A673 (cell line): ENCODE measurements at regions not wholly inside any gene's neighbourhood (a gene's known extent, or its start where the extent isn't known, plus 50 kb on each side); places are given as distances from the start of the nearest gene placed in this dataset.

Experiments used
- BruUV-seq: library from RNA; stranded (reverse); fragments of 400-500 nt; replicated peaks from 2 replicates; lab custom pipeline; 2021; lab: Mats Ljungman, UMichigan
- CTCF ChIA-PET: fragments of 300-600 bp; sonication (Branson Sonifier 250); formaldehyde crosslinking; loops from one replicate; lab custom pipeline; 2022; ENCODE audit warnings: antibody characterized with exemption; lab: Charles Lee
- POLR2A ChIA-PET: fragments of 300-600 bp; sonication (Branson Sonifier 250); formaldehyde crosslinking; loops from one replicate; lab custom pipeline; 2022; ENCODE audit warnings: antibody characterized with exemption; ENCODE audit not compliant: low non-redundant PET; lab: Charles Lee
- DNase-seq: peaks from one replicate; pipeline ENCODE4 v3.0.0-alpha.2; 2015; ENCODE audit warnings: low spot score
- H3K27ac ChIP-seq: fragments of 200-600 bp; sonication (generic); 2 replicates; pipeline ENCODE4 v1.5.1; 2016; ENCODE audit warnings: mixed run types, low read depth, mild to moderate bottlenecking, mixed read lengths, antibody characterized with exemption, low read length; ENCODE audit not compliant: poor library complexity, severe bottlenecking
- H3K27me3 ChIP-seq: fragments of 200-600 bp; sonication (generic); replicated peaks from 2 replicates; pipeline ENCODE4 v1.6.1; 2017; ENCODE audit warnings: mixed run types, low read depth, mild to moderate bottlenecking, mixed read lengths, antibody characterized with exemption, low read length; ENCODE audit not compliant: insufficient read depth, poor library complexity
- H3K36me3 ChIP-seq: fragments of 200-600 bp; sonication (generic); 2 replicates; pipeline ENCODE4 v1.6.1; 2016; ENCODE audit warnings: mixed run types, mild to moderate bottlenecking, mixed read lengths, antibody characterized with exemption, low read length; ENCODE audit not compliant: insufficient read depth, poor library complexity, severe bottlenecking
- H3K4me1 ChIP-seq: fragments of 200-600 bp; sonication (generic); 2 replicates; pipeline ENCODE4 v1.6.1; 2017; ENCODE audit warnings: mixed run types, mild to moderate bottlenecking, mixed read lengths, antibody characterized with exemption, low read length; ENCODE audit not compliant: insufficient read depth, poor library complexity, severe bottlenecking
- H3K4me3 ChIP-seq: fragments of 200-600 bp; sonication (generic); 2 replicates; pipeline ENCODE4 v1.5.1; 2016; ENCODE audit warnings: low read depth, mixed run types, mild to moderate bottlenecking, mixed read lengths, low read length; ENCODE audit not compliant: poor library complexity, severe bottlenecking
- H3K9me3 ChIP-seq: fragments of 200-600 bp; sonication (generic); 2 replicates; pipeline ENCODE4 v1.6.1; 2016; ENCODE audit warnings: mixed run types, low read depth, mild to moderate bottlenecking, mixed read lengths, antibody characterized with exemption, low read length; ENCODE audit not compliant: poor library complexity, severe bottlenecking
- EZH2 ChIP-seq: fragments of 200-600 bp; sonication (generic); IDR thresholded peaks from 2 replicates; pipeline ENCODE4 v1.6.1; 2017; ENCODE audit warnings: borderline replicate concordance, low read depth, mild to moderate bottlenecking, mixed read lengths, antibody characterized with exemption, low read length; ENCODE audit not compliant: poor library complexity, severe bottlenecking
- intact Hi-C: fragments of 100-400 bp; cut with micrococcal nuclease; formaldehyde crosslinking; loops from one replicate; pipeline ENCODE4 v1.10.0; 2022; ENCODE audit not compliant: unreplicated experiment
- TF ChIP-seq, protein P1 (sequence below): fragments of 300-800, 200-600 bp; sonication (generic); conservative IDR thresholded peaks from 2 replicates; pipeline ENCODE4 v1.5.1; 2017; ENCODE audit warnings: low read depth, mild to moderate bottlenecking, antibody characterized with exemption, low read length, moderate library complexity, mixed read lengths

- no peak for TF ChIP-seq EZH2
- TF ChIP-seq, protein P1, sequence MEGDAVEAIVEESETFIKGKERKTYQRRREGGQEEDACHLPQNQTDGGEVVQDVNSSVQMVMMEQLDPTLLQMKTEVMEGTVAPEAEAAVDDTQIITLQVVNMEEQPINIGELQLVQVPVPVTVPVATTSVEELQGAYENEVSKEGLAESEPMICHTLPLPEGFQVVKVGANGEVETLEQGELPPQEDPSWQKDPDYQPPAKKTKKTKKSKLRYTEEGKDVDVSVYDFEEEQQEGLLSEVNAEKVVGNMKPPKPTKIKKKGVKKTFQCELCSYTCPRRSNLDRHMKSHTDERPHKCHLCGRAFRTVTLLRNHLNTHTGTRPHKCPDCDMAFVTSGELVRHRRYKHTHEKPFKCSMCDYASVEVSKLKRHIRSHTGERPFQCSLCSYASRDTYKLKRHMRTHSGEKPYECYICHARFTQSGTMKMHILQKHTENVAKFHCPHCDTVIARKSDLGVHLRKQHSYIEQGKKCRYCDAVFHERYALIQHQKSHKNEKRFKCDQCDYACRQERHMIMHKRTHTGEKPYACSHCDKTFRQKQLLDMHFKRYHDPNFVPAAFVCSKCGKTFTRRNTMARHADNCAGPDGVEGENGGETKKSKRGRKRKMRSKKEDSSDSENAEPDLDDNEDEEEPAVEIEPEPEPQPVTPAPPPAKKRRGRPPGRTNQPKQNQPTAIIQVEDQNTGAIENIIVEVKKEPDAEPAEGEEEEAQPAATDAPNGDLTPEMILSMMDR = no peak
- no TSS peak for BruUV-seq
- no peaks in the 10 kb centered on the region for H3K9me3 ChIP-seq
- no peak overlapping the region for H3K4me3 ChIP-seq
- CTCF ChIA-PET = no interaction called here
- no peak overlapping the region for H3K27ac ChIP-seq
- intact Hi-C loops = no loop called here
- POLR2A ChIA-PET = no interaction called here
- no peaks in the 10 kb centered on the region for H3K27me3 ChIP-seq
- H3K36me3 ChIP-seq = no peaks in the 10 kb centered on the region
- no peaks in the 10 kb centered on the region for H3K4me1 ChIP-seq
- DNase-seq = no peak
Measured at GRCh38 chr10:62985807-62986600, 147.1 kb upstream of the NRBF2 start.

DNA sequence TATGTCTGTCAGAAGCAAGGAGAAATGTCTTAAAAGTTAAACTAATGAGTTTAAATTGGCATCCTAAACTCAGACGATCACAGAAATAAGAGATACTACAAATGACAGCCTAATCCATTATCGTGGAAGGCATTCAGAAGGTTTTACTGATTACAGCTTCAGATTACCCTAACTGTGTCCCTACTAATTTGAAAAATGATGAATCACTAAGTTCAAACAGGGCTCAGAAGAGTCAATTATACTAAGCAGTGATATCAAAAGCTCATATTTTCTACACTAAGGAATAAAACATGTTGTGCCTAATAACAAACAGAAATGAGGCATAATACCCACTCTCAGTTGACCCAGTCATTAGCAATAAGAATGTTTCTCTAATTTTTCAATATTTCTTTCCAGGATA is 152.0 kb upstream of the NRBF2 start:
- intact Hi-C loops = no loop called here
- H3K4me3 ChIP-seq = no peak overlapping the region
- no TSS peak for BruUV-seq
- no peak for TF ChIP-seq EZH2
- TF ChIP-seq, protein P1 = no peak
- H3K36me3 ChIP-seq = no peaks in the 10 kb centered on the region
- CTCF ChIA-PET = no interaction called here
- H3K9me3 ChIP-seq = no peaks in the 10 kb centered on the region
- H3K27ac ChIP-seq = no peak overlapping the region
- no peaks in the 10 kb centered on the region for H3K4me1 ChIP-seq
- no peaks in the 10 kb centered on the region for H3K27me3 ChIP-seq
- DNase-seq = no peak
- POLR2A ChIA-PET = no interaction called here

DNA sequence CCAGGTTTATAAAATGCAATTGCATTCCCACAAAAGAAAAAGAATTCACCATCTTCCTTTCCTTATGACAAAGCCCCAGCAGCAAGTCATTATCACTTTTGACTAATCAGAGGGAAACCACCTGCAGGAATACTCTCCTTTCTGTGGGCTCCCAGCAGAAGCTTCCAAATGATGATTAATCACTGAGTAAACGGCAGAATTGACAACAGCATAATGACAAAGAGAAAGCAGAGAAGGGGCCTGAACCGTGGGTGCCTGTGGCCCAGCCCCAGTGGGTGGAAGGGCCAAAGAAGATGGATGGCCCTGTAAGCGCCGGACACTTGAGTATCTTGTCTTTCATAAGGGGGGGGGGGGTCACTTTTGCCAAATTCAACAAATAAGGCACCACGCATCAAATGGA is 152.4 kb upstream of the NRBF2 start:
- ChIA-PET POLR2A (no interaction called here), CTCF (no interaction called here)
- Histone ChIP-seq H3K9me3 (no peaks in the 10 kb centered on the region), H3K27me3 (no peaks in the 10 kb centered on the region), H3K27ac (no peak overlapping the region), H3K36me3 (no peaks in the 10 kb centered on the region), H3K4me3 (no peak overlapping the region), H3K4me1 (no peaks in the 10 kb centered on the region)
- no peak for DNase-seq
- BruUV-seq = no TSS peak
- TF ChIP-seq, protein P1 = no peak
- no peak for TF ChIP-seq EZH2
- intact Hi-C loops = no loop called here
